Fibroblast of lung (primary cell): ENCODE measurements at regions not wholly inside any gene's neighbourhood (a gene's known extent, or its start where the extent isn't known, plus 50 kb on each side); places are given as distances from the start of the nearest gene placed in this dataset.

ENCODE experiments used
- DNase-seq, 2 donors: peaks; one replicate each; pipeline versions ENCODE4 v3.0.0 to v3.0.0-alpha.2; 2010; ENCODE audit warnings: low read depth in 2 of 2
- H2AFZ ChIP-seq: 2 replicates; pipeline ENCODE4 v1.5.1; 2012; ENCODE audit warnings: low read length, control low read depth, inconsistent platforms
- H3K27ac ChIP-seq: 2 replicates; pipeline ENCODE4 v1.5.1; 2011; ENCODE audit warnings: low read length, control low read depth; ENCODE audit not compliant: insufficient read depth
- H3K27me3 ChIP-seq: 2 replicates; pipeline ENCODE4 v1.5.1; 2011; ENCODE audit warnings: mild to moderate bottlenecking, low read length; ENCODE audit not compliant: control insufficient read depth, insufficient read depth
- H3K36me3 ChIP-seq: 2 replicates; pipeline ENCODE4 v1.5.1; 2011; ENCODE audit warnings: low read length; ENCODE audit not compliant: control insufficient read depth, insufficient read depth
- H3K4me1 ChIP-seq: 2 replicates; pipeline ENCODE4 v1.5.1; 2011; ENCODE audit warnings: low read length; ENCODE audit not compliant: control insufficient read depth, insufficient read depth; ENCODE audit errors: extremely low read depth
- H3K4me2 ChIP-seq: 2 replicates; pipeline ENCODE4 v1.5.1; 2011; ENCODE audit warnings: low read length, control low read depth; ENCODE audit not compliant: insufficient read depth; ENCODE audit errors: extremely low read depth
- H3K4me3 ChIP-seq, 4 experiments: fragments of 200-600 bp in 1 of 4; sonication (generic) in 1 of 4; replicated peaks in 1 of 4; 2 replicates each; pipeline ENCODE4 v1.5.1; 2011 to 2016; ENCODE audit warnings: low read length in 4 of 4, low read depth in 3 of 4, mild to moderate bottlenecking in 3 of 4, control low read depth in 2 of 4, inconsistent platforms in 1 of 4, mixed read lengths in 1 of 4; ENCODE audit not compliant: insufficient read depth in 1 of 4; ENCODE audit errors: control extremely low read depth in 1 of 4
- H3K79me2 ChIP-seq: 2 replicates; pipeline ENCODE4 v1.5.1; 2012; ENCODE audit warnings: mild to moderate bottlenecking, low read length, inconsistent platforms; ENCODE audit not compliant: control insufficient read depth, insufficient read depth
- H3K9ac ChIP-seq: 2 replicates; pipeline ENCODE4 v1.5.1; 2011; ENCODE audit warnings: mild to moderate bottlenecking, low read length, control low read depth; ENCODE audit not compliant: insufficient read depth
- H3K9me3 ChIP-seq: 2 replicates; pipeline ENCODE4 v1.5.1; 2012; ENCODE audit warnings: low read depth, low read length; ENCODE audit not compliant: control insufficient read depth, insufficient read depth
- H4K20me1 ChIP-seq: 2 replicates; pipeline ENCODE4 v1.5.1; 2011; ENCODE audit warnings: low read length; ENCODE audit not compliant: control insufficient read depth, insufficient read depth; ENCODE audit errors: extremely low read depth
- EZH2 ChIP-seq: IDR thresholded peaks from 2 replicates; pipeline ENCODE4 v1.5.1; 2012; ENCODE audit warnings: low read length, control low read depth, mild to moderate bottlenecking; ENCODE audit errors: missing control alignments
- TF ChIP-seq, protein P1 (sequence below), 2 donors: IDR thresholded peaks in 1 of 2; conservative IDR thresholded peaks in 1 of 2; 1 replicate in 1 of 2; 2 replicates in 1 of 2; pipeline ENCODE4 v1.5.1; 2011 to 2012; ENCODE audit warnings: low read length in 2 of 2, control low read depth in 1 of 2, inconsistent platforms in 1 of 2, low read depth in 1 of 2, mild to moderate bottlenecking in 1 of 2

DNA sequence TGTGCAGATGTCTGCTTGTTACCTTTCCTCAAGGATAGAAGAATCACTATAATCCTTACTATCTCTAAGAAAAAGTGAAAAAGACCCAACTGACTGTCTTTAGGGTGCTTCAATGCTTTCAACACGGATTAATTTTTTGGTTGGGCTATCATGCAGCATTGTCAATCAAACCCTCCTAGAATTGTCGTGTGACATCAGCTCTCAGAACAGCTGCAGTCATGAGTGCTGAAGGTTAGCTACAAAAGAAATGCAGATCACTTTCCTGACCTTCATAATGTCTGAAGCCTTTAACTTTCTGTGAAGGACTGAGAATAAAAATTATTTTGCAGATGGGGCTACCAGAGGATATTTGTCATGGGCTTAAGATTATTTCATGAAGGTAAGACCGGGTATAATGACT is 107.9 kb upstream of the EFNA5 start:
- Histone ChIP-seq H3K27ac (no peak overlapping the region), H3K4me2 (no peak overlapping the region), H3K4me1 (no peaks in the 10 kb centered on the region), H3K27me3 (no peaks in the 10 kb centered on the region), H3K9ac (no peak overlapping the region), H3K79me2 (no peaks in the 10 kb centered on the region), H2AFZ (no peak overlapping the region), H3K4me3 (no peak overlapping the region), H3K36me3 (no peaks in the 10 kb centered on the region), H3K9me3 (no peaks in the 10 kb centered on the region), H4K20me1 (no peaks in the 10 kb centered on the region)
- TF ChIP-seq, protein P1, sequence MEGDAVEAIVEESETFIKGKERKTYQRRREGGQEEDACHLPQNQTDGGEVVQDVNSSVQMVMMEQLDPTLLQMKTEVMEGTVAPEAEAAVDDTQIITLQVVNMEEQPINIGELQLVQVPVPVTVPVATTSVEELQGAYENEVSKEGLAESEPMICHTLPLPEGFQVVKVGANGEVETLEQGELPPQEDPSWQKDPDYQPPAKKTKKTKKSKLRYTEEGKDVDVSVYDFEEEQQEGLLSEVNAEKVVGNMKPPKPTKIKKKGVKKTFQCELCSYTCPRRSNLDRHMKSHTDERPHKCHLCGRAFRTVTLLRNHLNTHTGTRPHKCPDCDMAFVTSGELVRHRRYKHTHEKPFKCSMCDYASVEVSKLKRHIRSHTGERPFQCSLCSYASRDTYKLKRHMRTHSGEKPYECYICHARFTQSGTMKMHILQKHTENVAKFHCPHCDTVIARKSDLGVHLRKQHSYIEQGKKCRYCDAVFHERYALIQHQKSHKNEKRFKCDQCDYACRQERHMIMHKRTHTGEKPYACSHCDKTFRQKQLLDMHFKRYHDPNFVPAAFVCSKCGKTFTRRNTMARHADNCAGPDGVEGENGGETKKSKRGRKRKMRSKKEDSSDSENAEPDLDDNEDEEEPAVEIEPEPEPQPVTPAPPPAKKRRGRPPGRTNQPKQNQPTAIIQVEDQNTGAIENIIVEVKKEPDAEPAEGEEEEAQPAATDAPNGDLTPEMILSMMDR (conservative IDR thresholded peaks at IDR 0.05 in 1 of 2, IDR thresholded peaks at IDR 0.05 in 1 of 2; ENCODE audit: low read depth in 1 of 2, low read length in 2 of 2): no peak
- TF ChIP-seq EZH2: no peak
- DNase-seq: no peak

- H2AFZ ChIP-seq: no peak overlapping the region
- H3K79me2 ChIP-seq: no peaks in the 10 kb centered on the region
- no peaks in the 10 kb centered on the region for H4K20me1 ChIP-seq
- H3K4me2 ChIP-seq: no peak overlapping the region
- H3K4me1 ChIP-seq: no peaks in the 10 kb centered on the region
- no peak for DNase-seq
- TF ChIP-seq EZH2: no peak
- TF ChIP-seq, protein P1 (conservative IDR thresholded peaks at IDR 0.05 in 1 of 2, IDR thresholded peaks at IDR 0.05 in 1 of 2; ENCODE audit: low read depth in 1 of 2, low read length in 2 of 2): no peak
- no peak overlapping the region for H3K9ac ChIP-seq
- H3K9me3 ChIP-seq: no peaks in the 10 kb centered on the region
- no peak overlapping the region for H3K27ac ChIP-seq
- H3K4me3 ChIP-seq: no peak overlapping the region
- no peaks in the 10 kb centered on the region for H3K27me3 ChIP-seq
- H3K36me3 ChIP-seq: no peaks in the 10 kb centered on the region
These were observed 106.4 kb upstream of the EFNA5 start for GRCh38 chr5:107776922-107777740.

GRCh38 chr5:107776506-107776905 is 105.8 kb upstream of the EFNA5 start:
- TF ChIP-seq EZH2: no peak
- TF ChIP-seq, protein P1 (conservative IDR thresholded peaks at IDR 0.05 in 1 of 2, IDR thresholded peaks at IDR 0.05 in 1 of 2; ENCODE audit: low read depth in 1 of 2, low read length in 2 of 2): no peak
- Histone ChIP-seq H3K9me3 (no peaks in the 10 kb centered on the region), H3K36me3 (no peaks in the 10 kb centered on the region), H4K20me1 (no peaks in the 10 kb centered on the region), H3K4me3 (no peak overlapping the region), H2AFZ (no peak overlapping the region), H3K4me2 (no peak overlapping the region), H3K27ac (no peak overlapping the region), H3K79me2 (no peaks in the 10 kb centered on the region), H3K4me1 (no peaks in the 10 kb centered on the region), H3K27me3 (no peaks in the 10 kb centered on the region), H3K9ac (no peak overlapping the region)
- DNase-seq: no peak
